RWPE2 (cell line): ENCODE measurements at regions not wholly inside any gene's neighbourhood (a gene's known extent, or its start where the extent isn't known, plus 50 kb on each side); places are given as distances from the start of the nearest gene placed in this dataset.

ENCODE experiments used
- ATAC-seq: fragments of 200-7000 bp; cut with Tn5 transposase; 3 replicates; pipeline ENCODE4 v1.9.1; 2021; ENCODE audit warnings: low read depth
- DNase-seq: peaks from one replicate; pipeline ENCODE4 v3.0.0-alpha.2; 2020; ENCODE audit warnings: low spot score
- H3K27ac ChIP-seq: fragments of 450-650 bp; 2 replicates; pipeline ENCODE4 v1.5.1; 2017; ENCODE audit warnings: mild to moderate bottlenecking; ENCODE audit not compliant: poor library complexity, severe bottlenecking
- H3K27me3 ChIP-seq: fragments of 250-450 bp; sonication (Bioruptor Pico); 2 replicates; pipeline ENCODE4 v1.5.1; 2021; ENCODE audit warnings: mild to moderate bottlenecking, moderate library complexity; ENCODE audit not compliant: insufficient read depth, poor library complexity, severe bottlenecking
- H3K36me3 ChIP-seq: fragments of 250-450 bp; sonication (Bioruptor Pico); 2 replicates; pipeline ENCODE4 v1.5.1; 2020; ENCODE audit warnings: low read depth, mild to moderate bottlenecking, moderate library complexity
- H3K4me1 ChIP-seq: fragments of 250-450 bp; sonication (Bioruptor Pico); 2 replicates; pipeline ENCODE4 v1.5.1; 2021; ENCODE audit warnings: mild to moderate bottlenecking, moderate library complexity; ENCODE audit not compliant: insufficient read depth, poor library complexity, severe bottlenecking
- H3K4me3 ChIP-seq: fragments of 250-450 bp; sonication (Bioruptor Pico); 2 replicates; pipeline ENCODE4 v1.5.1; 2021; ENCODE audit warnings: mild to moderate bottlenecking, moderate library complexity; ENCODE audit not compliant: severe bottlenecking
- H3K9me3 ChIP-seq: fragments of 250-450 bp; sonication (Bioruptor Pico); 2 replicates; pipeline ENCODE4 v1.5.1; 2021; ENCODE audit warnings: mild to moderate bottlenecking, moderate library complexity; ENCODE audit not compliant: severe bottlenecking
- TF ChIP-seq, protein P1 (sequence below): fragments of 450-650 bp; IDR thresholded peaks from one replicate; pipeline ENCODE4 v1.5.1; 2017; ENCODE audit warnings: mild to moderate bottlenecking, moderate library complexity; ENCODE audit not compliant: poor library complexity, severe bottlenecking

DNA sequence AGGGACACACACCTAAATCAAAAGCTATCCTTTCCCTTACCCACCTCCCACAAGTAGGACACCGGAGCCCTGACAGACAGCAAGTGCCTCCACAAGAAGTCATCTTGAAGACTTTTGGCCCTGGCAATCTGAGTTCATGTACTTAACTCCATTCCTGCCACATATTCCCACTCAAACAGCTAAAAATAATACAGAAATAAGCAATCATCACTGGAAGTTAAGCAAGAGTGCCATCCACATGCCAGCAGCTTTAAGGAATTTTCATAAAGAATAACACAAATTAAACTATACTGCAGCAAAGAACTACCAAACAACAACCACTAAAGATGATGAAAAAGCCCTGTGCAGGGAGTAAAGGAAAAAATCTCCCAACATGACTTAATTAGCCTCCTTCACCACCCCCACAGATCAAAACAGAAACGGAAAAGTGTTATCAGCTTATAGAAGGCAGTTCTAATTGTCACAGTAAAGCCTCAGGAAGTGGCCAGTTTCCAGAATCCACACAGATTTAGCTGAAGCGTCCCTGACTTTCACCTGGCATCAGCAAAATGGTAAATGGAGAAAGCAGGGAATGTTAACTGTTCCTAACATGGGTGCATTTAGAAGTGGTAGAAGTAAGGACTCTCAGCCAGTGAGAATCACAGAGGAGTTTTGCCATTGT lies 343.9 kb downstream of the TBC1D4 start:
- DNase-seq (no peak), ATAC-seq (no peak)
- Histone ChIP-seq H3K36me3 (no peaks in the 10 kb centered on the region), H3K27ac (no peak overlapping the region), H3K9me3 (no peaks in the 10 kb centered on the region), H3K4me1 (peaks cover 11% of the 10 kb centered on the region), H3K27me3 (no peaks in the 10 kb centered on the region), H3K4me3 (no peak overlapping the region)
- TF ChIP-seq, protein P1, sequence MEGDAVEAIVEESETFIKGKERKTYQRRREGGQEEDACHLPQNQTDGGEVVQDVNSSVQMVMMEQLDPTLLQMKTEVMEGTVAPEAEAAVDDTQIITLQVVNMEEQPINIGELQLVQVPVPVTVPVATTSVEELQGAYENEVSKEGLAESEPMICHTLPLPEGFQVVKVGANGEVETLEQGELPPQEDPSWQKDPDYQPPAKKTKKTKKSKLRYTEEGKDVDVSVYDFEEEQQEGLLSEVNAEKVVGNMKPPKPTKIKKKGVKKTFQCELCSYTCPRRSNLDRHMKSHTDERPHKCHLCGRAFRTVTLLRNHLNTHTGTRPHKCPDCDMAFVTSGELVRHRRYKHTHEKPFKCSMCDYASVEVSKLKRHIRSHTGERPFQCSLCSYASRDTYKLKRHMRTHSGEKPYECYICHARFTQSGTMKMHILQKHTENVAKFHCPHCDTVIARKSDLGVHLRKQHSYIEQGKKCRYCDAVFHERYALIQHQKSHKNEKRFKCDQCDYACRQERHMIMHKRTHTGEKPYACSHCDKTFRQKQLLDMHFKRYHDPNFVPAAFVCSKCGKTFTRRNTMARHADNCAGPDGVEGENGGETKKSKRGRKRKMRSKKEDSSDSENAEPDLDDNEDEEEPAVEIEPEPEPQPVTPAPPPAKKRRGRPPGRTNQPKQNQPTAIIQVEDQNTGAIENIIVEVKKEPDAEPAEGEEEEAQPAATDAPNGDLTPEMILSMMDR, result no peak

DNA sequence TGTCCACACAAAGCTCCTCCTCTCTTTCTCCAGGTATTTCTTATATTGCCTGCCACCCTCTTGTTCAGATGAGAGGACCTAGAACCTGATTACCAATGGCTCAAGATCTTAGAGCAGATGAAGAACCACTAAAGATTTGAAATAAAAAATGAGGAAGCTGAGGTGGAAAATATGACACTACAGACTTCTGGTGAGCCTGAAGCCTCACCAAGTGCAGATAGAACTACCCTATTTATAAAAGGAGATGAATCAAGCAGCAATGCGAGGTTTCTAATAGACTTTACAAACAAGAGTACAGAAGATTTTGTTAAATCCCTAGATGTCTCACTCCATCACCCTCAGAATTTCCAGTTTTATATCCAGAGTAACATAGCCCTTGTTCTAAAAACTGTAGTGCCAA lies 345.8 kb downstream of the TBC1D4 start:
- H3K4me1 ChIP-seq, result peaks cover 11% of the 10 kb centered on the region
- no peaks in the 10 kb centered on the region for H3K27me3 ChIP-seq
- H3K9me3 ChIP-seq, result no peaks in the 10 kb centered on the region
- no peaks in the 10 kb centered on the region for H3K36me3 ChIP-seq
- peak overlapping the region; percentile 93 for H3K27ac ChIP-seq
- DNase-seq, result no peak
- TF ChIP-seq, protein P1, result no peak
- H3K4me3 ChIP-seq, result no peak overlapping the region
- no peak for ATAC-seq

DNA sequence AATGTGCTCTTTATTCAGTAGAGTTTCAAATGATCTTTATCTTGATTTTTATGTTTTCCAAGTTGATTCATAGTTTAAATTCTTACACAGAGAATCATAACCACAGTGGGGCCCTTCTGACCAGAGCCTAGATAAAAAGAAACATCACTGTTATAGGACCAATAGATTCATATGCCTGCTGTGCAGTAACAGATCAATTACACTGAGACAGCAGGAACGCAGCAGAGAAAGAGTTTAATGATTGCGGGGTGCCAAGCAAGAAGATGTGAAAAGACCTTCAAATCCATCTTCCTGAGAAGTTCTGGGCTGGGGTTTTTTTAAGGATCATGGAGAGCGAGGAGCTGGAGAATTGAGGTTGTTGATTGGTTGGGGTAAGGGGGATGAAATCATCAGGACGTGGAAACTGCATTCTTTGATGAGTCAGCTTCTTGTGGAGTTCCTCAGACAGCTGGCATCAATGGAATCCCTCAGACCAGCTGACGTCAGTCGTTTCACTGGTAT lies 346.6 kb downstream of the TBC1D4 start:
- ATAC-seq (peak; percentile 92), DNase-seq (peak; percentile 59)
- Histone ChIP-seq H3K36me3 (no peaks in the 10 kb centered on the region), H3K9me3 (no peaks in the 10 kb centered on the region), H3K27me3 (no peaks in the 10 kb centered on the region), H3K4me3 (no peak overlapping the region), H3K4me1 (peaks cover 11% of the 10 kb centered on the region), H3K27ac (peak overlapping the region; percentile 93)
- TF ChIP-seq, protein P1, result no peak

DNA sequence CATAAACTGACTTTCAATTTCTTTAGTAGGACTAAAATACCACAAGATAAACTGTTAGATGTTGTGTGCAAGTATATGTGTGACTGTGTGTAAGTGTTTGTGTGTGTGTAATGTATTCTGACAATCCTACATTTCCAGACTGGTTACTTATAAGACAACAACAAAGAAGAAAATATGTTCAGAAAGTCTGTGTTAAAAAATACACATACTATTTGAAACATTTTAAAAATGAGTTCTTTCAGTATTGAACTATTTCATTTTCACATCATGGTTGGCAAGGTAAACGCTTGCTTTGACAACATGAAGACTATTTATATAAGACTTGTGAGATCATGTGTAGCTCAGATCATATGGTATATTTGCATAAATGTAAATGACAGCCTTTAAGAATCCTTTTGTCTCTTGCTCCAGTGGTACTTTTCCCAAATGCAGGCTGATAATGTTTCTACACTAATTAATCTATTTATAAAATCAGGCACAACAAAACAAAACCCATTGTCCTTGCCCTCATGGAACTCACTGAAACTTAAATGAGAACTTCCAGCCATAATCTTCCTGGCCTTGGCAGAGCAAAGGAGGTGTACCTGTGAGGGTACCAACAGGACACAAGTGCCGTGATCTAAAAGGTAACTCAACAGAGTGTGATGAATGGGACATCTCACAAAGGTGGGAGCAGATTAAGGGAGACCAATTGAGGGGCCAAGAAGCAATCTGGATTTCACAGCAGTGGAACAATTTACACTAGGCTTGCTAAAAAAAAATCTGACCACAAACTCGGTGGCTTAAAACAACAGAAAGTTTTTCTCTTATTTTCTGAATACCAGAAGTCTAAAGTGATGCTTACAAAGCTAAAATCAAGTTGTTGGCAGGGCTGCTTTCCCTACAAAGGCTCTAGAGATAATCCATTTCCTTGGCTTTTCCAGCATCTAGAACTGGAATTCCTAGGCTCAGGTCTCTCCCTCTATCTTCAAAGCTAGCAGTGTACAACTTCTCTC lies 349.0 kb downstream of the TBC1D4 start:
- Histone ChIP-seq H3K4me3 (no peak overlapping the region), H3K27ac (no peak overlapping the region), H3K9me3 (no peaks in the 10 kb centered on the region), H3K27me3 (no peaks in the 10 kb centered on the region), H3K36me3 (no peaks in the 10 kb centered on the region), H3K4me1 (peaks cover 11% of the 10 kb centered on the region)
- no peak for ATAC-seq
- DNase-seq, result no peak
- TF ChIP-seq, protein P1, result no peak
